Neutrophil (primary cell): ENCODE measurements at regions not wholly inside any gene's neighbourhood (a gene's known extent, or its start where the extent isn't known, plus 50 kb on each side); places are given as distances from the start of the nearest gene placed in this dataset.

Experiments
- H3K27ac ChIP-seq: fragments of 200-600 bp; sonication (generic); 2 replicates; pipeline ENCODE4 v1.5.1; 2016; ENCODE audit warnings: mild to moderate bottlenecking, moderate library complexity
- H3K27me3 ChIP-seq: fragments of 200-600 bp; sonication (generic); 2 replicates; pipeline ENCODE4 v1.6.0; 2016; ENCODE audit warnings: mild to moderate bottlenecking
- H3K36me3 ChIP-seq: fragments of 200-600 bp; sonication (generic); 2 replicates; pipeline ENCODE4 v1.5.1; 2017
- H3K4me1 ChIP-seq, 2 experiments: fragments of 200-600 bp in 1 of 2; sonication (generic) in 1 of 2; 1 replicate in 1 of 2; 2 replicates in 1 of 2; pipeline versions ENCODE4 v1.5.1 to v1.6.1; 2013 to 2016; ENCODE audit warnings: low read depth in 1 of 2, low read length in 1 of 2, mild to moderate bottlenecking in 1 of 2, moderate library complexity in 1 of 2; ENCODE audit not compliant: control insufficient read depth in 1 of 2, insufficient read depth in 1 of 2
- H3K4me3 ChIP-seq, 2 experiments: fragments of 200-600 bp in 1 of 2; sonication (generic) in 1 of 2; 1 replicate in 1 of 2; 2 replicates in 1 of 2; pipeline ENCODE4 v1.5.1; 2013 to 2016; ENCODE audit warnings: low read depth in 1 of 2, low read length in 1 of 2, mild to moderate bottlenecking in 1 of 2, moderate library complexity in 1 of 2
- H3K9me3 ChIP-seq: fragments of 200-600 bp; sonication (generic); 2 replicates; pipeline ENCODE4 v1.5.1; 2016
- TF ChIP-seq, protein P1 (sequence below): fragments of 200-600 bp; sonication (generic); IDR thresholded peaks from 2 replicates; pipeline ENCODE4 v1.5.1; 2016; ENCODE audit warnings: antibody characterized with exemption

DNA sequence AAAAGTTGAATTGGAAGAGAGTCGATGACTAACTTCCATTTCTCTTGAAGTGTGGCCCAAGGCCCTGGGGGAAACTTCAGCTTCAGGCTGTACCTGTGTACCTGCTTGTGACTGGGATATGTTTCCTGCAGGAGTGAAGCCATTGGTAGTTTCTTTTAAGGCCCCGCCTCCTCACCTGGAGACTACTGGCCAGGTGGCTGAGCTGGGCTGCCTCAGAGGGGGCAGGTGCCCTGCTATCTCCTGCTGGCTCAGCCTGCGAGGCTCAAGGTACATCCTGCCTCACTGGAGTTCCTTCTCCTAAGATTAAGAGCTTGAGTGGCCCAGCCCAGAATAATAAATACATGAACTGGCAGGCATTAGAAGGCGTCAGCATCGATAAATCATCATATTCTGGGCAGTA, 121.6 kb upstream of the ROPN1 start:
- no peaks in the 10 kb centered on the region for H3K27me3 ChIP-seq
- no peaks in the 10 kb centered on the region for H3K9me3 ChIP-seq
- H3K36me3 ChIP-seq, result no peaks in the 10 kb centered on the region
- H3K27ac ChIP-seq, result no peak overlapping the region
- TF ChIP-seq, protein P1, sequence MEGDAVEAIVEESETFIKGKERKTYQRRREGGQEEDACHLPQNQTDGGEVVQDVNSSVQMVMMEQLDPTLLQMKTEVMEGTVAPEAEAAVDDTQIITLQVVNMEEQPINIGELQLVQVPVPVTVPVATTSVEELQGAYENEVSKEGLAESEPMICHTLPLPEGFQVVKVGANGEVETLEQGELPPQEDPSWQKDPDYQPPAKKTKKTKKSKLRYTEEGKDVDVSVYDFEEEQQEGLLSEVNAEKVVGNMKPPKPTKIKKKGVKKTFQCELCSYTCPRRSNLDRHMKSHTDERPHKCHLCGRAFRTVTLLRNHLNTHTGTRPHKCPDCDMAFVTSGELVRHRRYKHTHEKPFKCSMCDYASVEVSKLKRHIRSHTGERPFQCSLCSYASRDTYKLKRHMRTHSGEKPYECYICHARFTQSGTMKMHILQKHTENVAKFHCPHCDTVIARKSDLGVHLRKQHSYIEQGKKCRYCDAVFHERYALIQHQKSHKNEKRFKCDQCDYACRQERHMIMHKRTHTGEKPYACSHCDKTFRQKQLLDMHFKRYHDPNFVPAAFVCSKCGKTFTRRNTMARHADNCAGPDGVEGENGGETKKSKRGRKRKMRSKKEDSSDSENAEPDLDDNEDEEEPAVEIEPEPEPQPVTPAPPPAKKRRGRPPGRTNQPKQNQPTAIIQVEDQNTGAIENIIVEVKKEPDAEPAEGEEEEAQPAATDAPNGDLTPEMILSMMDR, result no peak
- H3K4me1 ChIP-seq, result no peaks in the 10 kb centered on the region
- H3K4me3 ChIP-seq, result no peak overlapping the region

DNA sequence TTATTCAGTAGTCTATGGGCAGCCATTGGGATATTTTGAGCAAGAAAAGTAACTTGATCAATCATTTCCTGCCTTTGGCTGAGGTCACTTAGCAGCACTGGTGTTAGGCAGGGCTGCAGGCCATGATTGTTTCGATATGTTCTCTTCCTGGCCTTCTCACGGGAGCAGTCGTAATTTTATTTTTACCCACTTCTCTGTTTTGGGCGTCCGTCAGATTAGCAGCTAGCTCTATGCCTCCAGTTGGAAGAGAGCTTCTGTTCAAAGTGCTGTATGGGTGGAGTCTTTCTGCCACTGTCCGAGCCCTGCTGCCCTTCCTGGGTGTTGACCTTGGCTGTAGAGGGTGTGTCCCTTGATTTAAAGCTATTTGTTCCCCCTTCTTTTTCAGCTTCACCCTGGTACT, 123.4 kb upstream of the ROPN1 start:
- Histone ChIP-seq H3K4me1 (no peaks in the 10 kb centered on the region), H3K9me3 (no peaks in the 10 kb centered on the region), H3K27me3 (no peaks in the 10 kb centered on the region), H3K4me3 (no peak overlapping the region), H3K27ac (no peak overlapping the region), H3K36me3 (no peaks in the 10 kb centered on the region)
- TF ChIP-seq, protein P1, result no peak

DNA sequence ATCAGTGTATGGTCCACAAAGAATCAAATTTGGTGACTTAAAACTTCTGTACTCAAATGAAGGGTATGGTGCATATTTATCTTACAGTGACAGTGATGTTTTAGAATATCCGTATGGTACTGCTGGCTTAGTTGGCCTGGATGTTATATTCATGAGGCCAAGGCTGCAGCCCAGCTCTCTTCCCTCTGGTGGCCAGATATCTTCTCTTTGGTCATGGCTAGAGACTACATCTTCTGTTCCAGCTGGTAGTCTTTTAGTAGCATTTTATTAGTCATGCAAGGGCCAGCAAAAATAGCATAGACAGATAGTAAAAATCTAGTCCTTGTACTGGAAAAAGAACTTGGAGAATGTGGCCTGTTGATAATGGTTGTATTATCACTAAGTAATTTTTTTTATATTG, 124.0 kb upstream of the ROPN1 start:
- Histone ChIP-seq H3K4me1 (no peaks in the 10 kb centered on the region), H3K36me3 (no peaks in the 10 kb centered on the region), H3K9me3 (no peaks in the 10 kb centered on the region), H3K4me3 (no peak overlapping the region), H3K27ac (no peak overlapping the region), H3K27me3 (no peaks in the 10 kb centered on the region)
- TF ChIP-seq, protein P1, result no peak

DNA sequence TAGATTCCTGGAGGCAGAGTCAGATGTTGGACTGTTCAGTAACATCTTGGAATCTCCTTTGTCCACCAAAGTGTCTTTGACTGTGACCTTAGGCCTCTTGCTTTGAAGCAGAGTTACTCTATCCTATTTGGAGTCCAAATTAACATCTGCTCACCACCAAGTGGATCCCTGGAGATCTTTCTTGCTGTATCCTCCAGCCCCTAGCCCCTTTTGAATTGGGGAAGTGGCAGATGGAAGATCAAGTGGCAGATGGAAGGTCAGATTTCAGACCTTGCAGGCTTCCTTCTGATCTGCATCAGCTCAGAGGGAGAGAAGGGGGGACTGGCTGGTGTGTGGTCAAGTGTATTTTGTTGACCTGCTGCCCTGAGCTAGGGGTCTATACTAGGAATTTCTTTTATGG, 125.0 kb upstream of the ROPN1 start:
- Histone ChIP-seq H3K27ac (no peak overlapping the region), H3K9me3 (no peaks in the 10 kb centered on the region), H3K27me3 (no peaks in the 10 kb centered on the region), H3K36me3 (no peaks in the 10 kb centered on the region), H3K4me1 (no peaks in the 10 kb centered on the region), H3K4me3 (no peak overlapping the region)
- TF ChIP-seq, protein P1, result no peak

DNA sequence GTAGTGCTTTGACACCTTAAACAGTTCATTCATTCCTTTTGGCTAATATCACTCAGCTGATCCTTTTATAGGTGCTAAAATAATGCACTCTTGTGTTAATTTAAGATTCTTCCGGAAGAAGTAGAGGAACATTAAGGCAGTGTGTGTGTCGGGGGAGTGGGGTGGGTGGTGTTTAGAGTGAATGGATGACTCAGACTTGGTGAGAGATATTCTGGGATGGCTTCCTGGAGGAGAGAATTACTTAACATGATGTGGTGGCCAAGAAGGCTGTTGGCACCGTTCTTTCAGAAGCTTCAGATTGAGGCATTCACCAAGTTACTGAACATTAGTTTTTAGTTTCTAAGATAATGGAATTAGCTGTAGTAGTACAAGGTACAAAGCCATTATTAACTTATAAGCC, 125.6 kb upstream of the ROPN1 start:
- H3K4me3 ChIP-seq, result no peak overlapping the region
- H3K36me3 ChIP-seq, result no peaks in the 10 kb centered on the region
- H3K4me1 ChIP-seq, result no peaks in the 10 kb centered on the region
- no peaks in the 10 kb centered on the region for H3K9me3 ChIP-seq
- TF ChIP-seq, protein P1, result no peak
- H3K27ac ChIP-seq, result no peak overlapping the region
- no peaks in the 10 kb centered on the region for H3K27me3 ChIP-seq

DNA sequence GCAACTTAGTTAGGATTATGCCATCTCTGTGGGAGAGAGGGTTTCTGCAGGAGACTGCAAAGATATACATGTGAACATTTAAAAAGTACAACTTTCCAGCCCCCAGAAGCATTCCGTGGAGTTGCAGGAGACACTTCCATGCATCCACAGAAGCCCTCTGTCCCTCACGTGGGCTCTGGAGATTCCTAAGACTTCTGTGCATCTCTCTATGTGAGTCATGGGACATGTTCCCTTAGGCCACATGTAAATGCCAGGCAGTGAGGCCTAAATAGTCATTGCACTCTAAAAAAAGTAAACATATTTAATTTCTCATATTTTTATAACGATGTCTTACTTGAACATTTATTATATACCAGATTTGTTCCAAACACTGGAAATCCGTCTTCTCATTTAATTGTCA, 126.5 kb upstream of the ROPN1 start:
- H3K27me3 ChIP-seq, result no peaks in the 10 kb centered on the region

More for the DNA sequence above, 126.5 kb upstream of the ROPN1 start:
- Histone ChIP-seq H3K4me3 (no peak overlapping the region), H3K36me3 (no peaks in the 10 kb centered on the region), H3K4me1 (no peaks in the 10 kb centered on the region), H3K9me3 (no peaks in the 10 kb centered on the region), H3K27ac (no peak overlapping the region)
- TF ChIP-seq, protein P1, result no peak
